ENCODE measurements at regions not wholly inside any gene's neighbourhood (a gene's known extent, or its start where the extent isn't known, plus 50 kb on each side); places are given as distances from the start of the nearest gene placed in this dataset.

DNA sequence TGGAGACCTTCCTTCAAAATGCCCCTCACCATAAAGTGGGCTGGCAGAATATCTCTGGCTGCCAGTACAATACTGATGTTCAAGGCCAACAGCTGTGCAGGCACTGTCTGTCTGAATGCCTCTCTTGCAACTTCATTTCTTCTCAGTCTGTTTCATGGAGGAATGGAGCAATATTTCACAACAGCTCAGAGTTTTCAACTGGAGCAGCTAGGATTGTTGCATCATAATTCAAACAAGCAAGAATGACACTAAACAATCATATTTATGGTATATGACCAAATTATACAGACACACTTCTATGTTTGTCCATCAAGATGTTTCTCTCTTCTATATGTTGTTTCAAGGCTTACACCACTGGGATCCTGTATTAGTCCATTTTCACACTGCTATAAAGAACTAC lies 444.2 kb downstream of the LRATD1 start:
- Histone ChIP-seq H3K27ac (ENCODE audit: extremely low read depth, low read depth, low read length) (no peak overlapping the region), H3K9me3 (ENCODE audit: control insufficient read depth, insufficient read depth, low read depth, low read length) (no peaks in the 10 kb centered on the region), H3K36me3 (ENCODE audit: control insufficient read depth in 2 of 2, insufficient read depth in 1 of 2, low read length in 2 of 2) (no peaks in the 10 kb centered on the region), H3K4me1 (ENCODE audit: control insufficient read depth, insufficient read depth, low read length) (no peaks in the 10 kb centered on the region), H3K4me3 (ENCODE audit: low read depth, low read length) (no peak overlapping the region)
- POLR2A ChIA-PET: no interaction called here
- TF ChIP-seq ZNF561 (tag by site-specific recombination; IDR thresholded peaks at IDR 0.05; ENCODE audit: borderline replicate concordance) (no peak), ZSCAN16 (tag by site-specific recombination; IDR thresholded peaks at IDR 0.05) (no peak), KLF1 (tag by site-specific recombination; IDR thresholded peaks at IDR 0.05) (no peak), OVOL3 (tag by site-specific recombination; IDR thresholded peaks at IDR 0.05) (no peak), ZBTB44 (tag by site-specific recombination; IDR thresholded peaks at IDR 0.05) (no peak), ZNF148 (tag by site-specific recombination; IDR thresholded peaks at IDR 0.05; ENCODE audit: borderline replicate concordance) (no peak), SETDB1 (IDR thresholded peaks at IDR 0.05; ENCODE audit: insufficient read length, low read length) (no peak)
- TF ChIP-seq, protein P1, sequence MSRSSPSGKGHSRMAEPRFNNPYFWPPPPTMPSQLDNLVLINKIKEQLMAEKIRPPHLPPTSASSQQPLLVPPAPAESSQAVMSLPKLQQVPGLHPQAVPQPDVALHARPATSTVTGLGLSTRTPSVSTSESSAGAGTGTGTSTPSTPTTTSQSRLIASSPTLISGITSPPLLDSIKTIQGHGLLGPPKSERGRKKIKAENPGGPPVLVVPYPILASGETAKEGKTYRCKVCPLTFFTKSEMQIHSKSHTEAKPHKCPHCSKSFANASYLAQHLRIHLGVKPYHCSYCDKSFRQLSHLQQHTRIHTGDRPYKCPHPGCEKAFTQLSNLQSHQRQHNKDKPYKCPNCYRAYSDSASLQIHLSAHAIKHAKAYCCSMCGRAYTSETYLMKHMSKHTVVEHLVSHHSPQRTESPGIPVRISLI (tag by site-specific recombination; IDR thresholded peaks at IDR 0.05): no peak
- CTCF ChIA-PET: no interaction called here

DNA sequence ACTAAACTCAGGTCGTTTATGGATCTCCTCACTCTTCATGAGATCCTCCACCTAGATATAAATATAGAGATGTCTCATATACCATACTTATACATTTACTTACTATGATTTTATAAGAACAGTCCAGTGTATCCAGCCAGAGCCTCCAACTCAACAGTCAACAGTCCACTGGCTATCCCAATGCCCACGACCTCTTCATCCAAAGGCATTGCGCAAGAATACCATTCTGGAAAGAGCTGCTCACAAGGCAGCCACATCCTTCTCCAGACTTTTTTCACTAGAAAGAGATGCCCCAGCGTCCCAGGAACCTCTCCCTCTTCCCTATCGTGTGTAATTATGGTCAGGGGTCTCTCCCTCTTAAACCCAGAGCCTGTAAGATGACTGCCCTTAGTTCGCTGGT lies 448.8 kb downstream of the LRATD1 start:
- Histone ChIP-seq H3K27ac (ENCODE audit: extremely low read depth, low read depth, low read length) (no peak overlapping the region), H3K36me3 (ENCODE audit: control insufficient read depth in 2 of 2, insufficient read depth in 1 of 2, low read length in 2 of 2) (no peaks in the 10 kb centered on the region), H3K9me3 (ENCODE audit: control insufficient read depth, insufficient read depth, low read depth, low read length) (no peaks in the 10 kb centered on the region), H3K4me1 (ENCODE audit: control insufficient read depth, insufficient read depth, low read length) (no peaks in the 10 kb centered on the region), H3K4me3 (ENCODE audit: low read depth, low read length) (no peak overlapping the region)
- ChIA-PET POLR2A (no interaction called here), CTCF (no interaction called here)
- no peak for TF ChIP-seq ZNF292 (tag by site-specific recombination; IDR thresholded peaks at IDR 0.05; ENCODE audit: borderline replicate concordance, low read depth)
- TF ChIP-seq, protein P1 (tag by site-specific recombination; IDR thresholded peaks at IDR 0.05): no peak
- no peak for TF ChIP-seq ZNF629 (tag by site-specific recombination; IDR thresholded peaks at IDR 0.05)
- no peak for TF ChIP-seq ZNF404 (tag by site-specific recombination; IDR thresholded peaks at IDR 0.05)
- TF ChIP-seq, protein P2, sequence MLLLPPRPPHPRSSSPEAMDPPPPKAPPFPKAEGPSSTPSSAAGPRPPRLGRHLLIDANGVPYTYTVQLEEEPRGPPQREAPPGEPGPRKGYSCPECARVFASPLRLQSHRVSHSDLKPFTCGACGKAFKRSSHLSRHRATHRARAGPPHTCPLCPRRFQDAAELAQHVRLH (tag by site-specific recombination; IDR thresholded peaks at IDR 0.05): no peak
- no peak for TF ChIP-seq YY1 (tag by site-specific recombination; IDR thresholded peaks at IDR 0.05)
- TF ChIP-seq ZNF658 (tag by site-specific recombination; IDR thresholded peaks at IDR 0.05): no peak
- no peak for TF ChIP-seq ZNF623 (tag by site-specific recombination; IDR thresholded peaks at IDR 0.05)
- TF ChIP-seq ZFP69B (tag by site-specific recombination; IDR thresholded peaks at IDR 0.05): no peak
- no peak for TF ChIP-seq SP3 (tag by site-specific recombination; IDR thresholded peaks at IDR 0.05)

Measured in HEK293 (cell line).